ENCODE measurements at regions not wholly inside any gene's neighbourhood (a gene's known extent, or its start where the extent isn't known, plus 50 kb on each side); places are given as distances from the start of the nearest gene placed in this dataset.
"Not testable (repeated sequence)": the region's sequence is repeated elsewhere in the genome, so short reads cannot be mapped to it uniquely, and the experiment has no call there.

DNA sequence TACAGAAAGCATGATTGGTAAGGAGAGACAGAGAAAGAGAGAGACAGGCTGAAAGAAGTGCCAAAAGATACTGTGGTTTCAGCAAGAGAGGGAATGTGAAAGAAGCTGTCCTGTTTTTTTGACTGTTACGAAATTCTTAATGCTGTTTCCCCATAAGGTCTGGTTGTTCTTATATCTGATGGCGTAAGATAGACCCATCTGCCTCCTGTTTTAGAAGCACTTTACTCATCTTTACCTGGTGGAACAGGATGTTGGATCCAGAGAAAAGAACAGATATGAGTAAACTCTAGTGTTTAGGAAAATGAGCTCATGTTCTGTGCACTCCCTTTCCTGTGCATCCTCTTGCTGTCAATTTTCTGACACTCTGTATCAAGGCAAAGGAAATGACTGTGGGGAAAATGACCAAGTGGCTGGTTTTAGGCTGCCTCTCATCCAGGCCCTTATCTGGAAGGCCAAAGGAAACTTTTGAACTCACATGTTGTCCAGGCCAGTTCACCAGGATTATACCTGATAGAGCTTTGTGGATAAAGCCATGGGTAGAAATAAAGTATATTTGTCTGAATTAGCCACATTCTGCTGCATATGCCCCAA, 311.7 kb upstream of the HTR2C start:
- 86% methylated on average over 2 of the region's 2 CpGs for WGBS
- Histone ChIP-seq H3K27ac (no peak overlapping the region), H3K36me3 (no peaks in the 10 kb centered on the region), H3K27me3 (replicated peaks; ENCODE audit: insufficient read depth) (no peaks in the 10 kb centered on the region), H3K9me3 (no peaks in the 10 kb centered on the region), H3K4me3 (no peak overlapping the region), H3K4me1 (replicated peaks) (no peaks in the 10 kb centered on the region)
- intact Hi-C loops (cut with DNase I): no loop called here
- DNase-seq (ENCODE audit: low spot score): no peak
- TF ChIP-seq POLR2A (IDR thresholded peaks at IDR 0.05) (no peak), POLR2AphosphoS5 (IDR thresholded peaks at IDR 0.05) (no peak)
- TF ChIP-seq, protein P1, sequence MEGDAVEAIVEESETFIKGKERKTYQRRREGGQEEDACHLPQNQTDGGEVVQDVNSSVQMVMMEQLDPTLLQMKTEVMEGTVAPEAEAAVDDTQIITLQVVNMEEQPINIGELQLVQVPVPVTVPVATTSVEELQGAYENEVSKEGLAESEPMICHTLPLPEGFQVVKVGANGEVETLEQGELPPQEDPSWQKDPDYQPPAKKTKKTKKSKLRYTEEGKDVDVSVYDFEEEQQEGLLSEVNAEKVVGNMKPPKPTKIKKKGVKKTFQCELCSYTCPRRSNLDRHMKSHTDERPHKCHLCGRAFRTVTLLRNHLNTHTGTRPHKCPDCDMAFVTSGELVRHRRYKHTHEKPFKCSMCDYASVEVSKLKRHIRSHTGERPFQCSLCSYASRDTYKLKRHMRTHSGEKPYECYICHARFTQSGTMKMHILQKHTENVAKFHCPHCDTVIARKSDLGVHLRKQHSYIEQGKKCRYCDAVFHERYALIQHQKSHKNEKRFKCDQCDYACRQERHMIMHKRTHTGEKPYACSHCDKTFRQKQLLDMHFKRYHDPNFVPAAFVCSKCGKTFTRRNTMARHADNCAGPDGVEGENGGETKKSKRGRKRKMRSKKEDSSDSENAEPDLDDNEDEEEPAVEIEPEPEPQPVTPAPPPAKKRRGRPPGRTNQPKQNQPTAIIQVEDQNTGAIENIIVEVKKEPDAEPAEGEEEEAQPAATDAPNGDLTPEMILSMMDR (IDR thresholded peaks at IDR 0.05): no peak

DNA sequence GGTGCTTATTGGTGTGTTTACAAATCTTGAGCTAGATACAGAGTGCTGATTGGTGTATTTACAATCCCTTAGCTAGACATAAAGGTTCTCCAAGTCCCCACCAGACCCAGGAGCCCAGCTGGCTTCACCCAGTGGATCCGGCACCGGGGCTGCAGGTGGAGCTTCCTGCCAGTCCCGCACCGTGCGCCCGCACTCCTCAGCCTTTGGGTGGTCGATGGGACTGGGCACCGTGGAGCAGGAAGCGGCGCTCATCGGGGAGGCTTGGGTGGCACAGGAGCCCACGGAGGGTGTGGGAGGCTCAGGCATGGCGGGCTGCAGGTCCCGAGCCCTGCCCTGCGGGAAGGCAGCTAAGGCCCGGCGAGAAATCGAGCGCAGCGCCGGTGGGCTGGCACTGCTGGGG, 313.5 kb upstream of the HTR2C start:
- H3K4me1 ChIP-seq (replicated peaks); DNase-seq (ENCODE audit: low spot score); H3K27me3 ChIP-seq (replicated peaks; ENCODE audit: insufficient read depth); intact Hi-C loops (cut with DNase I); H3K27ac ChIP-seq; H3K36me3 ChIP-seq; H3K9me3 ChIP-seq; H3K4me3 ChIP-seq: not testable (repeated sequence)
- WGBS: 91% methylated on average over 11 of the region's 21 CpGs

DNA sequence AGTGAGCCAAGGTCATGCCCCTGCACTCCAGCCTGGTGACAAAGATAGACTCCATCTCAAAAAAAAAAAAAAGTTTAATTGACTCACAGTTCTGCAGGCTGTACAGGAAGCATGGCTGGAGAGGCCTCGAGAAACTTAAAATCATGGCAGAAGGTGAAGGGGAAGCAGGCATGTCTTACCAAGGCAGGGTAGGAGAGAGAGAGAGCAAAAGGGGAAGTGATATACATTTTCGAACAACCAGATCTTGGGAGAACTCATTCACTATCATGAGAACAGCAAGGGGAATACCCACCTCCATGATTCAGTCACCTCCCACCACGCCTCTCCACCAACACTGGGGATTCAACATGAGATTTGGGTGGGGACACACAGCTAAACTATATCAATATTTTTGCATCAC, 315.2 kb upstream of the HTR2C start:
- WGBS: 88% methylated on average over 3 of the region's 3 CpGs

DNA sequence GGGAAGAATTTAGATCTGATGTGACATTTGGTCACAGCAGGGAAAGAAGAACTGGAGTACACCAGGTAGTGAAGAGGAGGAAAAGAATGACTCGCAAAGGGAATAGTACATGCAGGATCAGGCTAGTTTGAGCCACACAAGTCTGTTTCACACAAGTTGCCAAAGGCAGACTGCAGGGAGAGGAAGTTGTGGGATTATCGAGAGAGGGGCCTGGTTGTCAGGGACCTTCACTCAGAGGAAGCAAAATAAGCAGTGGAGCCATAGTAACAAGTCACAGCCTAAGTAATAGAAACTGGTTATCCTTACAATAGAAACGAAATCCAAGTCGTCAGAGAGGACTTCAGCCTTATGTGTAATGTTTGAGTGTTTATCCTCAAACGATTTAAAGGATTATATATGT, 316.7 kb upstream of the HTR2C start:
- WGBS: 68% methylated on average over 5 of the region's 5 CpGs
- no peak for DNase-seq (ENCODE audit: low spot score)
- TF ChIP-seq, protein P1 (IDR thresholded peaks at IDR 0.05): no peak
- TF ChIP-seq POLR2A (IDR thresholded peaks at IDR 0.05) (no peak), POLR2AphosphoS5 (IDR thresholded peaks at IDR 0.05) (no peak)

More for the DNA sequence above, 315.2 kb upstream of the HTR2C start:
- no peaks in the 10 kb centered on the region for H3K36me3 ChIP-seq
- no peak overlapping the region for H3K4me3 ChIP-seq
- DNase-seq (ENCODE audit: low spot score): no peak
- H3K27ac ChIP-seq: no peak overlapping the region
- no peak for TF ChIP-seq POLR2A (IDR thresholded peaks at IDR 0.05)
- no peak for TF ChIP-seq POLR2AphosphoS5 (IDR thresholded peaks at IDR 0.05)
- TF ChIP-seq, protein P1 (IDR thresholded peaks at IDR 0.05): no peak
- no peaks in the 10 kb centered on the region for H3K9me3 ChIP-seq
- H3K4me1 ChIP-seq (replicated peaks): no peaks in the 10 kb centered on the region
- no peaks in the 10 kb centered on the region for H3K27me3 ChIP-seq (replicated peaks; ENCODE audit: insufficient read depth)
- intact Hi-C loops (cut with DNase I): no loop called here

DNA sequence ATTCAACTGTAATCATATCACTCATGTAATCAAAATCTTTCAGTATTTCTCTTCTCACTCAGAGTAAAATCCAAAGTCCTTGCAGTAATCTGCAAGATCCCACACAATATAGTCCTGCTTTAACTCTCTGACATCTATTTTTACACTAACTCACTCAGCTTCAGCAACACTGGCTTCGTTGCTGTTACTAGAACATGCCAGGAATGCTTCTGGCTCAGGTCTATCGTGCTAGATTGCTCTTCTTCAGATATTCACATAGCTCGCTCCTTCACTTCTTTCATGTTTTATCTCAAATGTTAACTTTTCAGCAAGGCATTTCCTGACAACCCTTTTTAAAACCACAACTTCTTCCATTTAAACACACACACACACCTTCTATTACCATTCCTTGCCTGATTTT, 331.7 kb upstream of the HTR2C start:
- 66% methylated on average over 3 of the region's 3 CpGs for WGBS
- Histone ChIP-seq H3K27ac (no peak overlapping the region), H3K36me3 (no peaks in the 10 kb centered on the region), H3K4me3 (no peak overlapping the region), H3K9me3 (no peaks in the 10 kb centered on the region), H3K27me3 (replicated peaks; ENCODE audit: insufficient read depth) (no peaks in the 10 kb centered on the region), H3K4me1 (replicated peaks) (no peaks in the 10 kb centered on the region)
- TF ChIP-seq, protein P1 (IDR thresholded peaks at IDR 0.05): no peak
- TF ChIP-seq POLR2A (IDR thresholded peaks at IDR 0.05): no peak
- intact Hi-C loops (cut with DNase I): no loop called here
- no peak for DNase-seq (ENCODE audit: low spot score)

More for the DNA sequence above, 316.7 kb upstream of the HTR2C start:
- H3K9me3 ChIP-seq: no peaks in the 10 kb centered on the region
- H3K4me1 ChIP-seq (replicated peaks): no peaks in the 10 kb centered on the region
- H3K27me3 ChIP-seq (replicated peaks; ENCODE audit: insufficient read depth): no peaks in the 10 kb centered on the region
- no peak overlapping the region for H3K4me3 ChIP-seq
- H3K27ac ChIP-seq: no peak overlapping the region
- intact Hi-C loops (cut with DNase I): no loop called here
- H3K36me3 ChIP-seq: no peaks in the 10 kb centered on the region

Measured in prostate gland (tissue), 2 donors.